HG02981 (cell line): ENCODE measurements at regions not wholly inside any gene's neighbourhood (a gene's known extent, or its start where the extent isn't known, plus 50 kb on each side); places are given as distances from the start of the nearest gene placed in this dataset.
"Not testable (repeated sequence)": the region's sequence is repeated elsewhere in the genome, so short reads cannot be mapped to it uniquely, and the experiment has no call there.

Experiments used
- ATAC-seq: cut with Tn5 transposase; IDR thresholded peaks from one replicate; pipeline ENCODE4 v1.9.1; 2021; ENCODE audit warnings: mild to moderate bottlenecking, moderate library complexity; ENCODE audit not compliant: unreplicated experiment

DNA sequence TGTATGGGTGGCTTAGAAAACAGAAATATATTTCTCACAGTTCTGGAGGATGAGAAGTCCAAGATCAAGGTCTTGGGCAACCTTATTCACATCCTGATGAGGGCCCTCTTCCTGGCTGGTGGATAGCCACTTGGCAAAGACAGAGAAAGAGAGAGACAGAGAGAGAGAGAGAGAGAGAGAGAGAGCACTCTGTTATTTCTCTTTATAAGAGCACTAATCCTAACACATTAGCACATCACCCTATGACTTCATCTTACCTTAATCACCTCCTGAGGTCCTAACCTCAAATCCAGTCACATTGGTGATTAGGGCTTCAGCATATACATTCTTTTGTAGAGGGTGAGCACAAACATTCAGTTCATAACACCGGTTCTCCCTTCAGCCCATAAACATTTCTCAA, 430.3 kb downstream of the EFNB2 start:
- ATAC-seq = no peak

DNA sequence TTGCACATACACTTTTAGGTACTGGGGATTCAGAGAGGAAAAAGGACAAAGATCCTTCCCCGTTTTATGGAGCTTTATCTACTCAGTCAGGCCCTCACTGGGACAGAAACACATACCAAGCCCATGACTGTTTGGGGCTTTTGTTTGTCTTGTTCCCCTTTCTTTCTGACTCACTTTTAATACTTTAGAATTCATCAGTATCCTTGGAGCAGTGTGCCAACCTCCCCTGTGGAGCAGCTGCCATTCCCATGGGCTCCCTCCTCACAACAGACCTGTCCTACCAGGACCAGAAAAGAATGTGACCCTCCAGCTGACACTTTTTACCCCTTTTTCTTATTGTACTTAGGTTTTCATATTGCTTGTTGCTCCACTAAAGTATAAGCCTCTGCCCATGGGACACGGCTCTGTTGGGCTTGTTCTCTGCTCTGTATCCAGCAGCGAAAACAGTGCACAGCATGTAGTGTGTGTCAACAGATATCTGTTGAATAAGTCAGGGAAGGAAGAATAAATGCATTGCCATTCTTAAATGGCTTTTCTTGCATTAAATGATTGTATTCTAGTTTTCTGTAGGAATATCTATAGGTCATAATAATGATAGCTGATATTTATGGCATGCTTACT, 431.1 kb downstream of the EFNB2 start:
- no peak for ATAC-seq

DNA sequence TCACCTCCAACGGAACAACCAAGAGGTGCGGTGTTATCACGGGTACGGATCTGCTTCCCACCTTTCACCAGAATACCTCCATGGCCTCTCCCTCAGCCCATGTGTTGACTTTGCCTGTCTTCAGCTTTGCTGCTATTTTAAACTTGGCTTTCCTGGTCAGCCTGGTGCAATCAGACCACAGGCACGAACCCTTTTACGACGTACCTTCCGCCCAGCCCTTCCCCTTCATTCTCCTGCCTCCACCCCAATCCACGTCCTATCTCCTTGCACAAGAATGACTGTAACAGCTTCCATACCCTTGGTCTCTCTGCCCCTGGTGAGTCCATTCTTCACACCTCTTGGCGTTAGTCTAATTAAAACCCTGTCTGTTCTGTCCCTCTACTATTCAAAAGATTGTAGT, 431.7 kb downstream of the EFNB2 start:
- ATAC-seq = no peak

DNA sequence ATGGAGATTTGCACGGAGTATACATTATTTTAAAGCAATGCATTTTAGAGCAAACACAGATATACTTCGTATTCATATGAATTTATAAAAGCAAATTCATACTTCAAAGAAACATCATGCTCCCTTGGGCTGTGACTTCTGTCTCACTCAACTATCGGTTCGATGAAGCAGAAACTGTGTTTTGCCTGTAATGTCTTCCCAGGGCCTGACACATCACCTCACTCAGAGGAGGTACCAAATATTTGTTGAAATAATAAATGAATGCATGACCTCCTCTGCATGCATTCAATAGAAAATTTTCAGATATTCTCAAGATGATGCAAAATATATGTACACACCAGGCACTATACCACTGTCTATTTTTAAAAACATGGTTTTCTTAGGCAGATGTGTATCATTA, 432.7 kb downstream of the EFNB2 start:
- no peak for ATAC-seq

DNA sequence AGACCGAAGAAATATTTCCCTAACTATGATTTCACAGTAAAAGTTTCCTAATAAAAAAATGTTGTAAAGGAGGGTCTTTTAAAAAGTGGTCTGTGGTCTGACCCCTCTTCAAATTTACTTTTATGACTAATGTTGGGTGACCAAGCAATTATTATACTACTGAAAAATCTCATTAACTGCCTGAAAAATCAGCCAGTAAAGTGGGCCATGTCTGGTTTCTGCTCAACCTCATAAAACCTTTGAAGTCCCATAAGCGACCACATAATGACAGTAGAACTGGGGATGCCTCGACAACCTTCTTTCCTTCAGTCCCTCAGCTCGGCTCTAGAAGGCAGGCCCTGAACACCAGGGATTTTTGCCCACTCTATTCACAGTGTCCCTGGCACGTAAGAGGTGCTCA, 434.3 kb downstream of the EFNB2 start:
- ATAC-seq = no peak

DNA sequence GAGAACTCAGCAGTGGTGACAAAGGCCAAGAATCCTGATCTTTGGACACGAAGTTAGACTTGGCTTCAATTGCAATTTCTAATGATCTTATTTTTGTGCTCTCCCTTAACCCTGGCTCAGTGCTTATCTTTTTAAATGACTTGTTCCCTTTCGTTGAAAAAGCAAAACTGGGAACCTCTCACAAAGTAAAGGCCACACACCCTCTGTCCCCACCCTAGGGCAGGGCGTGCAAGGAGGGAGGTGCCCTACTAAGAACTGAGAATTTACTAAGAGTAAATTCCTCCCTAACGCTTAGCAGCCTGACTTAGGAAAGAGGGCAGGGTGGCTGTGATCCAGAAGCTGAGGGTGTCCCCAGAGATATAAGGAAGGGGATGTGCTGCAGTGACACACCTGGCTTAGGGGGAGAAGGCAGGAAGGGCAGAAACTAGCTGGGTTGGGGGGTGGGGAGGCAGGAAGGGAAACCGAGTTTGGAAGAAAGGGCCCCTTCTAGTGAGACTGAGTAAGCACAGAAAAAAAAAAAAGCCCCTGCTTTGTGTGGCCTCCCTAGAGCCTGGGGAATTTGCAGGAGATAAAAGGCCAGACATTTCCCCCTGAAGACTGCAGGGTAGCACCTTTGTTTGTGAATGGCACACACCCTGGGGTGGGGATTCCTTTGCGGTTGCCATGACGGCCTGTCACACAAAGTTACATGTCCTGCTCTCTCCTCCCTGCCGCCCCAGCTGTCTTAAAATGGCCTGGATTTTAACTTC, 435.1 kb downstream of the EFNB2 start:
- ATAC-seq = no peak

DNA sequence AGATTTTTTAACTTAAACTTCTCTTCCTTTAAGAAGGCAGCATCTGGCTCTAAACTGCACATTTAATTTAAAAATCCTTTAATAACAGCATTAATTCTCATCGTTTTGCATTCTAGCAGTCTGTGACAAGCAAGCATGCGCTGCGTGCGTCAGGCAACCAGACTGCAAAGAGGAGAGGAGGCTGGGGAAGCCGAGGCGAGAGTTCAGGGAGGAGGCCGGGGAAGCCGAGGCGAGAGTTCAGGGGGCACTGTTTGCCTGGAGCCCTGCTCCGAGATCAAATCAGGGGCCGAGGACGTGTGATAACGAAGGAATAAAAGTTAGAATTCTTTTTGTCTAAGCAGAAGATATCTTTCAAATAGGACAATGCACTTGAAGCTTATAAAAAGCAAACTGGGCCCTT, 435.7 kb downstream of the EFNB2 start:
- ATAC-seq = no peak

DNA sequence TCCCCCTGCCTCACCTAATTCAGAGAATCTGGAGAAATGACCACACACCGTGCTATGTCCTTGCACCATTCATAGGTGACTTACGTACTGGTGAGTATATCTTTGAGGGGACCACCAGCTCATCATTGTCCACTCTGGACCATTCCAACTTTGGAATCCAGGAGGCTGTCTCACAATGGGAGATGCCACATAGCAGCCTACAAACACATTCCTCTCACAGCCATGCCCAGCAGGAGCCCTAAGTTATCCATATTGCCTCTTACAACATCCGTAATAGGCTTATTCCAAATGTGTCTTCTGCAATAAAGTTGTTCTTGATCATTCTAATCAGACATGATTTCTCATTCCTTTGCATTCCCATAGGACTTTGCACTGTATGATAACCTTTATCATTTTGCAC, 436.7 kb downstream of the EFNB2 start:
- no peak for ATAC-seq

DNA sequence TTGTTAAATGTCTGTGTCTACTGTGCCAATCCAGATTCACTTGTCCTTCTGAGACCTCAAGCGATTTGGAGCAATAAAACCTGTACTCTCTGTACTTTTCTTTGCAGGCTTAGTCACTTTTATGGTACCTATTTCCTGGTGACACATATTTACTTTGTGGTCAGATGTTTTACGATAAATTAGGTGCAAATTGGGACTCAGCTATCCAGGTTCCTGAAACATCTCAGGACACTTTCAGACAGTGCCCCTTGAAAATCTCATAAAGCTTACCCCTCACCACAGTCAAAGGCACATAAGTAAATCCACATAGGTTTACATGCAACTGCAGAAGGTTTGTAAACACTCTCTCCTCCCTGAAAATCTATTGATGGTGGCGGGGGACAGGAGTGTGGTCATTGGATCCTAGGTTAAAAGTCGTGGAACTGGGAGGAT, 438.8 kb downstream of the EFNB2 start:
- ATAC-seq = no peak

DNA sequence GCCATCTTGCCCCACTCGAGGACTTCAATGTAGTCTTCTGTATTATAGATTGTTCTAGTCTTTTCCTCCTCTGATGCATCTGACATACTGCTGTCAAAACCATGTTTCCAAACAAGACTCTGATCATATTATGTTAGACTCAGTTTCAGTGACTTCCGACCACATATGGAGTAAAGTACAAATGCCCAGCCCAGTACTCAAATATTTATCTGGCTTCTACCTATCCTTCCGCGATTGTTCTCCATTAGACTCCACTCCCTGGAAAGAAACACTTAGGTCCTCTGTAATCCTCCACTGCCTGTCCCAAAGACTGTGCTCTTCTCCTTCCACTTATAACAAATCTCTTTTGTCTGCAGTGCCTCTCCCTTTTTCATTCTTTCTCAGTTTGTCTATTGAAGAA, 439.5 kb downstream of the EFNB2 start:
- no peak for ATAC-seq

DNA sequence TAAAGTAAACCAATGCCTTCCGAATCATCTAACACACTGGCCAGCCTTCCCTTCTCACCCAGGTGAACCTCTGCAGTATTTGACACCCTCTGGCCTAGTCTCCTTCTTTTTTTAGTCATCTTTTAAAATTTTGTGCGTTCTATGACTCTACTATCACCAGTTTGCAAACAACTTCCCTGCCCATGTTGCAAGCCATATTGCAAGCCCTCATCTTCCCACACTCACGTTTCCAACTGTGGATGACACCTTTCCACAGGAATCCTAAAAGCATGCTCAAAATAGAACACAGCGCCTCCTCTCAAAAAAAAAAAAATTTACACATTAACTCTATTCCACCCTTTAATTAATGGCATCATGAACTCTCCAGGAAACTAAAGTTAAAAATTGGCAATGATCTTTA, 440.1 kb downstream of the EFNB2 start:
- no peak for ATAC-seq

DNA sequence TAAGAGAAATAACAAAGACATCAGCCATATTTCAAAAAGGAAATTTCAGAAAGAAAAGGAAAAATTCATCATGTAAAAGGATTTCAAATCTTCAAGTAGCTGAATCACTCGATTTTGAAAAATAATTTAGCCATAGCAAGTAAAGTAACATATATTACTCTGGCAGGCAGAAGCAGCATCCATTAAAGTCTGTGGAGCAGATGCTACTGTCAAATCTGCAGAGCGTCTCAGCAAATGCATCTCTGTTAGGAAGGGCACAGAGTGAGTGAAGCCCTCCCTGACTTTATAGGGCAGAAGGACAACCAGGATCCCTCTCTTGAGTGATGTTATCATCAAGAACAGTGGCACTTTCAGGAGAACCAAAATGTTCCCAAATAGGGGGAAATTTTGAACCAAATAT, 445.5 kb downstream of the EFNB2 start:
- ATAC-seq = no peak

DNA sequence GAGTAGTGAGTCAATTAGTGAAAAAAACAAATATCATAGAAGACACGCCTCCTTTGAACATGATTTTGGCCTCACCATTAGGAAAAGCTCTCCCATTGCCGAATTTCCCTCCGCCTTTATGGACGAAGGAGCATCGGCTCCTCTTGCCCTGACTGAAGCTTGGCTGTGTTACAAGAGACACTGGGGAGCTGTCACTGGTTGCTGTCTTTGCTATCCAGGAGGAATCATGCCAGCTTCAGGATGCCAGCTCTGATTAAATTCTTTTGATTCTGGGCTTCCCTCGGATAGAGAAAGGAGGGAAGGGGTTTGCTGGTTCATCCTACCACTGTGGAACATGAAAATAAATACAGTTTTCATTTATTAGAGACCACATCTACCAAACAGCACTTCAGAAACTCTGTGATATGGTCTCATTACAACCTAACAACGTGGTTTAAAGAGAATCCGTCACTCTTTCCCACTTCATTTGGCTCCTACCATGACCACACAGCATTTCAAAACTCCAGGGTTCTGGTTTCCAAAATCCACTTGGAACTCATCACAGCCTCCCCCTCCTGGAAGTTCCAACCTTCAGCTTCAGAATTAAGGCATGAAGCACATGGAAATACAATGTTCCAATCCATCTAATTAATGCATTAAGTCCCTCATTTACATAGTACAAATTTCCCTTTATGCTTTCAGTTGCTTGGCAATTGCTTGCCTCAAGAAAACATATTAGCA, 446.0 kb downstream of the EFNB2 start:
- ATAC-seq = no peak

DNA sequence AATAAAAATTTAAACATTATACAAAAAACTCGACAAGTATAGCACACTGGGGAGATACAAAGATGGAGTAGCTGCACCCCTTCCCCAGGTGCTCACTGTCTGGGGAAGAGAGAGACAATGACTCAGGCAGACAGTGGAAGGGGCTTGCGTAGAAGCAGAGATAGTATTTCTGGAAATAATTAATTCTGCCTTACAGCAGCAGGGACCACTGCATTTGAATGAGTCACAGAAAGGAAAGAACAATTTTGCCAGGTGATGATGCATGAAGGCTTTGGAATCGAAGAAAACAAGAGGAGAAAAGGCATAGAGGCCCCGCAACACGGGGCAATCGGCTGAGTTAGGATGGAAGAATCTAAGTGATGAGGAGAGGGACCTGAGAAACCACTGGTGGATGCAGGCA, 447.4 kb downstream of the EFNB2 start:
- ATAC-seq = no peak

DNA sequence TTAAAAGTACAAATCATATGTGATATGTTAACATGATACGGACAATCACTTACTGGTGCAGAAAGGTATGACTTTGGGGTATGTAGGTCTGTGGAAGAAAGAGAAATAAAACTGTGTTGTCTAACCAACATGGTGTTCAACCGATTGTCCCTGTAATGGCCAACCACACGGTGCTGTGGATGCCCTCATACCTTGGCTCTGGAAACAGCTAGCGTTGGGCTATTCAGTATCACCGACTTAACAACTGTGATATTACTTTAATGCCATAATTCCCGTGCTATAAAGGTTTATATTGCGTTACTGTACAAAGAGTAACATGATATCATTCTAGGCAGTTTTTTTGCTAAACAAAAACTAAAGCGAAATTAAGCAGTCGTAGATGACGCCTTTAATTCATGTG, 448.3 kb downstream of the EFNB2 start:
- ATAC-seq = no peak

DNA sequence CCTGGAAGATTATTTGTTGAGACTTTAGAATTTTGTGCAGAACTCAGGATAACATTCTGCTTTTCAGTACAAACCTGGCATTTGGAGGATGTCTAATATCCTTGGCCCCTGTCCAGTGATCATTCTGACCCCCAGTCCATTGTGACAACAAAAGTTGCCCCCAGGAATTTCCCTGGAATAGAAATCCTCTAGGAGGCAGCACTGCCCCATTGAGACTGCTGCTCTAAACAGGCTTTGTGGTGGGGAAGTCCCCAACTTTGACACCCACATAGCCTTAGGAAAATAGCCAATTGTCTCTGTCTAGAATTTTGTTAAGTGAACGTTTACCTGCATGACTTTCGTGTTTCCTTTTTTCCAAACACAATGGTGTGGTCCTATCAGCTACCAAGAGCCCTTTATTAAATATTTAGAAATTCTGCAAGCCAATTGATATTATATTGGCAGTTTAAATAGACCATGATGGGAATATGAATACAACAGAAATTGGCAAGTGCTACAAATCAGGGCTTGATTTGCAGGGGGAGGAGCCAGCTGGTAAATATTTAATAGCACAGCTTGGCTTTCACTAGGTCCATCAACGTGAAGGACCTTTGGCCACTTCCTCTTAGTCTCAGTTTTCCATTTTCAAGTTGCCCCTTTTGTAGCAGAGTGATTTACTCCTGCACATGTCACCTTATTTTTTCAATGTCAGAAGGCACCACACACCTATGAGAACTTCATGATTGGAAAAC, 451.7 kb downstream of the EFNB2 start:
- peak; percentile 71 for ATAC-seq

DNA sequence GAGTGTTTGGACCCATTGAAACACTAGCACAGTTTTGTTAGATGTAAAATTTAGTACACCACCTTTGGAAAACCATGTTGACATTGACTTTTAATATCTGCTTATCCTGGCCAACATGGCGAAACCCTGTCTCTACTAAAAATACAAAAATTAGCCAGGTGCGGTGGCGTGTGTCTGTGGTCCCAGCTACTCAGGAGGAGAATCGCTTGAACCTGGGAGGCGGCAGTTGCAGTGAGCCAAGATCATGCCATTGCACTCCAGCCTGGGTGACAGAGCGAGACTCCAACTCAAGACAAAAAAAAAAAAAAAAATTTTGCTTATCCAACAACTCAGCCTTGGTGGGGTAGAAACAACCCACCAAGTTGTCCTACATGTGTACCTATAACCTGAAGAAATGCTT, 454.2 kb downstream of the EFNB2 start:
- not testable (repeated sequence) for ATAC-seq

DNA sequence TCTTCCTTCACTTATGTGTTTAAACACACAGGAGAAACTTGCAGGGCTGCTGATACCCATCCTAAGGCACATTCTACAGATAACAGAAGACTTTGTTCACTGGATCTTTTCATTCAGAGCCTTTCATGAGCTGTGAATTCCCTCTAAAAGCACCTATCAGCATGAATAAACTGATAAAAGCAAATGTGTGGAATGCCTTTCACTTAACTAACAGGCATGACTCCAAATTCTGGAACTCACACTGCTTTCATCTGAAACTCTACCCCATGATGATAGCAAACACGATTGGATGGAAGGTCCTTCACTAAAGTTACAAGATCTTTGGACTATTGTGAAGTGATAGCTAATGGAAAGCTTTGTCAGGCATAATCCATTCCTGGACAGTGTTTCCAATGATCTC, 457.3 kb downstream of the EFNB2 start:
- no peak for ATAC-seq

DNA sequence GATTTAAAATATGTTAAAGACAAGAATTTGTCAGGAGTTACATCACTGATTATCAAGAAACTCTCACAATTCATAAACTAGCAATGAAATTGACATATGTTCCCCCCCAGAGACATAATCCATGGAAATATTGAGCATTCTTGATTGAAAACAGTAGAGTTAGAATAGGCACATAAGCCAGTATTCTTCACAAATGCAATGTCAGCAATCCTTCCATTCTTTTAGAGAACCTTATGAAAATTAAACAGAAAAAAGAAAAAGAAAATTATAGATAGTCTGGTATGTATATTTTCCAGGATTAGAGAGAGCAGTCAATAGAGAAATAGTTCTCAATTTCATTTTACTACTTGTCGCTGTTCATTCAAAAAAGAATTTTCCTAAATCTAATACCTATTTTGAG, 458.4 kb downstream of the EFNB2 start:
- ATAC-seq = no peak

DNA sequence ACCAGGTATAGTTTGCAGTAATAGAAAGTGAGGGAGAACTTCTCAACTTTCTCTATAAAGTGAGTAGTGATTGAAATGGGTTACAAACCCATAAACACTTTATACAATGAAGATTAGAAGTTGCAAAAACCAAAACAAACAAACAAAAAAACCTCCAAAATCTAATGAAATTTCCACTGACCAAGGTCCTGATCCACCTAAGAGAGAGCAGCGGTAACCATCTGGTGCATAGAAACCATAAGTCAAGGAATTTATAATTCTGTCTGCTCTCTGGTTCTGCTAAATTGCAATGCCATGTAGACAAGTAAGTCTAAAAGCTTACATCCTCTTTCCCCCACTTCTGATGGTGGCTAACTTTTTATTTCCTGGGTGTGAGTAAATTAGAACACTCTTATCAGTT, 463.4 kb downstream of the EFNB2 start:
- ATAC-seq = no peak

DNA sequence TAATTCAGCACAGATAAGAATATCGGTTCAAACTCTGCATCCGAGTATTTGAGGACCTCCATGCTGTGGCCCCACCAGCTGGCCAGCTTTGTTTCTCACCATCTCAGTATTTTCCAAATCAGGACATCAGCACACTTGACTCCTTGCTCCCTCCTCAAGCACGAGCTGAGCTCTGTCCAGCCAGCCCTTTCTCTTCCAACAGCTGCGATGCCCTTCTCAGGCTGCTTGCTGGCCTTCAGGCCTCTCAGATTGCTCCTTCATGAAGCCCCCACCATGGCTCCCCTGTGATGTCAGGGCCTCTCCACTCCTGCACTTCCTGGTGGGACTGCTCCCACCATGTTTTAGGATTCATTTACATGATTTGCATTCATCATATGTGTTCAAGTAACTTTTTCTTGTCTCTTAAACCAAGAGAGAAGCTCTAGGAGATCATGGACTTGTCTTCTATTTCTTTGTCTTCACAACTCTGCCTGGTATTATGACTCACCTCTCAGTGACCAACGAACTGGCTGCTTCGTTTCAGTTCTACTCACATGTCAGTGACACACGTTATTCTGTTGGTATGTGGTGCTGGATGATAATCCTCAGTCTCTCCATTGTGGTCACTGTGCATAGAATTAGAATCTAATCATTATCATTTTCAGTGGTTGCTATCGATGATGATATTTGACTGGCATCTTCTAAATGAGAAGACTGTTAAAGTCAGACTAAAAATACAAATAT, 471.7 kb downstream of the EFNB2 start:
- no peak for ATAC-seq
